ENCODE measurements at regions not wholly inside any gene's neighbourhood (a gene's known extent, or its start where the extent isn't known, plus 50 kb on each side); places are given as distances from the start of the nearest gene placed in this dataset.
A peak's percentile ranks its signal among the peaks of the same experiment; 100 is the strongest.

DNA sequence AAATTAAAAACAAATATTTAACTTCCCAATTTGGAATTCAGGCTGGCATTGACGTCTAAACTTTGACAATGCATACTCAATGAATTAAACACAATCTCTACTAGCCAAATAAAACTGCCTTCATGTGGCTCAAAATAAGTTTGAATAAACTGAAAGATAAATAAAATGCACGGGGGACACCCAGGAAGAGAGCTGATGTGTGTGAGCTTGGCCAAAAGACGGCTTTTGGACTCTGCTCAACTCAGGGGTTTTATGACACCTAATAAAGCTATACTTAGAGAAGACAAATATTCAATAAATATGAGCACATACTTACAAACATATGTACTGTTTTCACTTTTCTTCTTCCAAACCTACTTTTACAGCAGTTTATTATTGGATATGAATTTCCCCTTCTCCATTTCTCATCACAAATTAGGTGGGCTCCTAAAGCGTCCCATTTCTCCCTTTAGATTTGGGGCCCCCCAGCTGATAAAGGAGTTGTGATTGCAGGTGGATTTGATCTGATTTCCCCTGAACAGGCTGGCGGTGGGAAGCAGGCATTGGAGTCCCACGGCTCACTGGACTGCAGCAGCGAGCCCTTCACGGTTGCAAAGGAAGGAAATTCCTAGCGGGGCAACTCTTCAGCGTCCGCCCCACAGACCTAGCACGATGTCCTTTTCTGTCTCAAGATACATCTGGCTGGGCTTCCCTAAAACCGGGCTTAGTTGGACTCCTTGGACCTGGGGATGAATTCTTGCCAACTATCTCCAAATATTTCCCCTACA lies 79.6 kb downstream of the INSIG1 start:
- TF ChIP-seq SPI1 (IDR thresholded peaks at IDR 0.05; ENCODE audit: low read depth, low read length) (no peak), POLR2AphosphoS5 (IDR thresholded peaks at IDR 0.05; ENCODE audit: low read depth, low read length) (no peak), TAF1 (IDR thresholded peaks at IDR 0.05; ENCODE audit: low read depth, low read length) (no peak), POLR2A (IDR thresholded peaks at IDR 0.05; ENCODE audit: low read depth, low read length) (no peak), POU2F2 (IDR thresholded peaks at IDR 0.05; ENCODE audit: low read depth, low read length) (no peak)
- DNase-seq (ENCODE audit: insufficient read length, low spot score) (no peak), FAIRE-seq (no peak)

DNA sequence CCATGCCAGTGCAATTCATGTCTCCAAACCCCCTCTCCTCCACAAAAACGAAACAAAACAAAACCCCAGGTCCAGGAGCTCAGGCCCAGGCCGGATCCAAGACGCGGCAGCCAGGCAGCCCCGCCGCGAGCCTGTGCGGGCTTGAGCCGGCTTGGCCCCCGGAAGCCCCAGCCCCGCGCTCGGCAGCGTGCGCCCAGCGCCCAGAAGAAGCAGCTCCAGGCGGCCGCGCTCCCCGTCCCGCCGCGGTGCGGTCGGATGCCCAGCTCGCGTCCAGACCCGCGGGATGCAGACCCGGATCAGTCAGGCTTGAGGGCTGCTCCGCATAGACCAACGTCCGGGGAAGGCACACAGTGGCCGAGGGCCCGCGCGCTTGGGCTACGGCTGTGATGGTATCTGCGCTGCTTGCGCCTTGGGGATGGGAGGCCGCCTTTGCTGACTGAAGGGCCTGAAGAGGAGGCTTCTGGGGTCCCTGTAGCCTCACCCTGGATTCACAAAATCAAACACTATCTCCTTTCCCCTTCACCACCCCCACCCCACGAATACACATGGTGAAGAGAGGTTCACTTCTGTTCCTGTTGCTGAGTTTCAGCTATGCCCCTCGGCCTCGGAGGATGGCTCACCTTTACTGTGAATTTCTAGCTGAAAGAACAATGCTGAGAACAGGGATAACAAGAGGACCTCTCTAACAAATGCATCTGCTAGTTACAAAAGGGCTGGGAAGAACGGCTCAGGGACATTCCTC lies 79.9 kb upstream of the EN2 start:
- FAIRE-seq = no peak
- TF ChIP-seq TAF1 (IDR thresholded peaks at IDR 0.05; ENCODE audit: low read depth, low read length) (no peak), PAX5 (IDR thresholded peaks at IDR 0.05; ENCODE audit: insufficient read depth, low read length, severe bottlenecking) (no peak), POLR2A (IDR thresholded peaks at IDR 0.05; ENCODE audit: low read depth, low read length) (no peak), POU2F2 (IDR thresholded peaks at IDR 0.05; ENCODE audit: low read depth, low read length) (no peak), SPI1 (IDR thresholded peaks at IDR 0.05; ENCODE audit: low read depth, low read length) (no peak), POLR2AphosphoS5 (IDR thresholded peaks at IDR 0.05; ENCODE audit: low read depth, low read length) (no peak)
- DNase-seq (ENCODE audit: insufficient read length, low spot score) = no peak

DNA sequence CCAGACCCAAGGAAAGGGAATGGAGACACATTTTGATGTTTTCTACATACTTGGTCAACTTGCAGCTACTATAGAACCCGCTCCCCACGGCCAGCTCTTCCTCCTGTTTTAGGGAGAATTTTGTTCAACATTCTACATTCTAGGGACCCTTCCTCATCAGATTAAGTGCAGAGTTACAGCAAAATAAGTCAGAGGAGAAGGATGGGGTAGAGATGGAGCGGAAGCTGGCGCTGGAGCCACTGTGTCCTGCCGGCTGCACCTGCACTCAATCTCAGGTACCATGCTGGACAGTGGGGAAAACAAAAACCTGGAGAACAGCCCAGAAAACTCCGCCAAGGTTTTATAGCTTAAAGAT lies 79.4 kb upstream of the EN2 start:
- TF ChIP-seq POLR2AphosphoS5 (IDR thresholded peaks at IDR 0.05; ENCODE audit: low read depth, low read length) (no peak), POLR2A (IDR thresholded peaks at IDR 0.05; ENCODE audit: low read depth, low read length) (no peak), PAX5 (IDR thresholded peaks at IDR 0.05; ENCODE audit: insufficient read depth, low read length, severe bottlenecking) (no peak), TAF1 (IDR thresholded peaks at IDR 0.05; ENCODE audit: low read depth, low read length) (no peak), SPI1 (IDR thresholded peaks at IDR 0.05; ENCODE audit: low read depth, low read length) (no peak), POU2F2 (IDR thresholded peaks at IDR 0.05; ENCODE audit: low read depth, low read length) (no peak)
- DNase-seq (ENCODE audit: insufficient read length, low spot score) (no peak), FAIRE-seq (no peak)

DNA sequence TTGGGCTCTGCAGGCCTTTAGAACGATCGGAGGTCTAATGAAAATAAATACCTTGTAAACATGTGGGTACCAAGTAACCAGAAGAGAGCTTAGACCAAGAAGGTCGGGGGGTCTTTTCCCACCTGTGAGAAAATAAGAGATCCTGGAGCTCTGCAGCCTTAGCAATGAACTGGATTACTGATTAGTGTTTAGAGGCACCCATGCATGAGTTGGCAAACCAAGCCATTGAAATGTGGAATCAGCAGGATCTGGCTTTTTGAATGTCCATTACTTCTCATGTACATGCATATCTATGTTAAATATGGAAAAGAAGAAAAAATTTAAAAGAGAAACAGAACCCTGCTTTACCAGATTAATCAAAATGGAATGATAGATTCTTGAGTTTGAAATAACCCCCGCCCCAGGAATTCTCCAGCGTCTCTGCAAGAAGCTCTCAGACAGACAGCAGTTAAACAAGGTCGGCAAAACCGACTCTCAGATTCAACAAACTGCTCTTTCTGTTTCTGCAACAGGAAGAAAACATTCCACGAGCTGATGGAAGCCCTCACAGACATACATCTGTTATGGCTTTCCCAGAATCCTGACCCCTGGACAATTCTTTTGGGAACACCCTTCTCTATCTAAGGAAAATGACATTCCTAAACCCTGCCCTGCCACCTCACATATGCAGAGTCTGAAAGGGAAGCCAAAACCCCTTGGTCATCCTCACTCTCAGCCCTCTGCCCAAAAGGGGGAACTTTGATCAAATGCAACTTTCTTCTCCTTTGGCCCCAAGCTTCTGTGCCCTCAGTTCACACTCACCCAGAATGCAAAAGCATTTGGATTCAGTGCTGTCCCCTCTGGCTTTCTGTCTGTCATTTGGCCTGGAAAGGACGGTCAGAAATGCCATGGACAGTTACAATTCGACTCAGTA lies 78.7 kb upstream of the EN2 start:
- no peak for DNase-seq (ENCODE audit: insufficient read length, low spot score)
- no peak for FAIRE-seq
- TF ChIP-seq POU2F2 (IDR thresholded peaks at IDR 0.05; ENCODE audit: low read depth, low read length) (no peak), SPI1 (IDR thresholded peaks at IDR 0.05; ENCODE audit: low read depth, low read length) (no peak), POLR2AphosphoS5 (IDR thresholded peaks at IDR 0.05; ENCODE audit: low read depth, low read length) (no peak), PAX5 (IDR thresholded peaks at IDR 0.05; ENCODE audit: insufficient read depth, low read length, severe bottlenecking) (no peak)

DNA sequence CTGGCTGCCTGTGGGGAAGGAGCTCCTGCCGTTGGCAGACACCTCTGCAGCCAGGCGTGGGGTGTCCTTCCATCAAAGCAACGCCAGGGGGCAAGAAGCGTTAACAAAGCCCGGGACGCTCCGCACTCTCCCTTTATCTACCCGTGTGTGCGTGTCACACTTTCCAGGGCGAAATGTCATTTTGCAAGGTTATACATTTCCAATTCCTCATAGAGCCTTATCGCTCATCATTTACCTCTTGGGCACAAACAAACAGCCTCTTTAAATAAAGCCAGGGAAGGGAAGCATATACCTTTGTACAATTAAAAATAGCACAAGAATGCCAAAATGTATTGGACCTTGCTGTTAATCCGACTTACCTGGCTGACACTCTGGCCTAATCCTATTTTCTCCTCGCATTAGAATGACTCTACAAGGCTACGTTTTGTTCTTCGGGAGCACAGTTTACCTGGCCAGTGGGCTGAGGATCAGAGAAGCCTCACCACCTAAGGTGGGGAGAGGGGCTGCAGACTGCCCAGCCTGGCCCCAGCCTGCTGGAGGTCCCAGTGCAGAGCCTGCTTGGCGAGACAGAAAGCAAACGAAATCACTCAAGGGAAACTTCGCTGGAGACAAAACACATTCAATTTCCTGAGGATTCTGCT lies 77.6 kb upstream of the EN2 start:
- TF ChIP-seq PAX5 (IDR thresholded peaks at IDR 0.05; ENCODE audit: insufficient read depth, low read length, severe bottlenecking) = no peak
- no peak for TF ChIP-seq POU2F2 (IDR thresholded peaks at IDR 0.05; ENCODE audit: low read depth, low read length)
- no peak for TF ChIP-seq POLR2AphosphoS5 (IDR thresholded peaks at IDR 0.05; ENCODE audit: low read depth, low read length)
- no peak for TF ChIP-seq TAF1 (IDR thresholded peaks at IDR 0.05; ENCODE audit: low read depth, low read length)
- no peak for TF ChIP-seq SPI1 (IDR thresholded peaks at IDR 0.05; ENCODE audit: low read depth, low read length)
- TF ChIP-seq POLR2A (IDR thresholded peaks at IDR 0.05; ENCODE audit: low read depth, low read length) = no peak
- DNase-seq (ENCODE audit: insufficient read length, low spot score) = peak; percentile 90
- FAIRE-seq = peak; percentile 85

DNA sequence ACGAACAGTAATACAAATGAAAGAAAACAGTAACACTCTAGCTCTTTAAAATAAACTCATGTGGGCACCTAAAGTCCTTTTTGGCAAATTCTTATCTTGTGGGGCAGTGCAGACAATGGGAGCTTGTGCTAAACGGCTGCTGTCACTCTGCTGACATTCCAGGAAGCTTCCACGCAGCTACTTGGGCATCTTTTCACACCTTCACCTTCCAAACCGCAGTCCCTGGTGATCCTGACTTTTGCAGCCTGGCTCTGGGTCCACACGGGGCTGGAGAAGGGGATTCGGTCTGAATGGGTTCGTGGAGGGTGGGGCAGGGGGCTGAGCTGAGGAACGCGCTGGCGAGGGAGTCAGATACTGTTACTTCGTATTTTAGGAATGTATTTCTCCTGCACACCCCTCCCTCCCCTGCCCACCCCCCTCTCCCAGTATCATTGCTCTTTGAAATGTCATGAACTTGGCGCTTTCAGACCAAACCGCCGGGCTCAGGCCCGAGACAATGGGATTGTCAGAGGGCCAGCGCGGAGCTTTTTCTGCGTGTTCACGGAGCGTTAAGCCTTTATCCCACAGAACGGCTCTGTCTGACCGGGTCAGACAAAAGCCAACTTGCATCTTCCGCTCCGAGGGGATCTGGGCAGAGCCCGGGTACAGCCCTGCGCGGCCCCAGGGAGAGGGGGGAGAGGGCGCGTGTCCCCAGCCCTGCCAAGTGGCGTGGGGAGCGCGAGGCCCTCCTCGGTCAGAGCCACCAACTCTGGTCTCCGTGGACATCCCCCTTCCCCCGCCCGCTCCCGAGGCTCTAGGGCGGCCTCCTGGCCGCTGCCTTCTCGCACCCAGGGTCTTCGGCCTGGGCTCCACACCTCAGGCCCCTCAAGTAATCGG lies 76.7 kb upstream of the EN2 start:
- TF ChIP-seq POU2F2 (IDR thresholded peaks at IDR 0.05; ENCODE audit: low read depth, low read length) (no peak), PAX5 (IDR thresholded peaks at IDR 0.05; ENCODE audit: insufficient read depth, low read length, severe bottlenecking) (no peak), TAF1 (IDR thresholded peaks at IDR 0.05; ENCODE audit: low read depth, low read length) (no peak), POLR2AphosphoS5 (IDR thresholded peaks at IDR 0.05; ENCODE audit: low read depth, low read length) (no peak), POLR2A (IDR thresholded peaks at IDR 0.05; ENCODE audit: low read depth, low read length) (no peak), SPI1 (IDR thresholded peaks at IDR 0.05; ENCODE audit: low read depth, low read length) (no peak)
- FAIRE-seq (no peak), DNase-seq (ENCODE audit: insufficient read length, low spot score) (no peak)

DNA sequence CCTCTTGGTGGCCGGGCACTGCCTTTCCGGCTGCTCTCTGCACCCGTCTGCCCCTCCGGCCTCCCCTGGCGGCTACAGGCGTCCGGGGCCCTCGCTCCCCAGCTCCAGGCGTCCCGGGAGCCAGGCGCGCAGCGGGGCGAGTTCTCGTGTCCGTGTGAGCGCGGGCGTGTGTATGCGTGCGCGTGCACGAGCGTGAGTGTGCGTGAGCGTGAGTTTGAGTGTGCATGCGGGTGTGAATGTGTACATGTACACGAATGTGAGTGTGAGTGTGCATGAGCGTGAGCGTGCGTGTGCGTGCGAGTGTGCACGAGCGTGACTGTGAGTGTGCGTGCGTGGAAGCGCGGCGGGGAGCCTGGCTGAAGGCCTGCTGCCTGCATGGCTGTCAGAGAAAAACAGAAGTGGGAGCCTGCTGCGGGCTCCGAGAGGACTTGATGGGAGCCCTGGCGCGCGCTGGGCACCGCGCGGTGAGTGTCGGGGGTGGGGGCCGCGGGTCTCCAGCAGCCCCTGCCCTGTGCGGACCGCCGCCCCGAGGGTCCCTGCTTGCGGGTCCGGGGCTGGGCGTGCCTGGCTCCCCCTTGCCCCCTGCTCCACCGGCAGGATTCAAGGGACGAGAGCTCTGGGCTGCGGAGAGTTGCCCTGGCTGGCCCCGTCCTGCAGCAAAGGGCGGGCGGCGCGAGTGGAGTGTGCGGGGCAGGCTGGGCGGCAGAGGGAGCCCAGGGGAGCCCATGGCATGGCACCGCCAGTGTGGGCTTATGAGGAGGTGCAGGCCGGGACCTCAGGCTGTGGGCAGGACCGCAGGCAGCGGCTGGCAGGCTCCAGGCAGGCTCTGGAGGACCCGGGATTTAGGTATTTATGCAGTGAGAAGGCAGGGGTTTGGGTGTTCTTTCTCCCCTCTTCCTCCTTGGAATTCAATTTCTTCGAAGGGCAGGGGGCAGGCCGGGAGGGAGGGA lies 75.8 kb upstream of the EN2 start:
- TF ChIP-seq SPI1 (IDR thresholded peaks at IDR 0.05; ENCODE audit: low read depth, low read length) (no peak), POLR2A (IDR thresholded peaks at IDR 0.05; ENCODE audit: low read depth, low read length) (no peak), PAX5 (IDR thresholded peaks at IDR 0.05; ENCODE audit: insufficient read depth, low read length, severe bottlenecking) (no peak), TAF1 (IDR thresholded peaks at IDR 0.05; ENCODE audit: low read depth, low read length) (no peak), POLR2AphosphoS5 (IDR thresholded peaks at IDR 0.05; ENCODE audit: low read depth, low read length) (no peak)
- FAIRE-seq = peak; percentile 13
- no peak for DNase-seq (ENCODE audit: insufficient read length, low spot score)
